ENCODE measurements at regions not wholly inside any gene's neighbourhood (a gene's known extent, or its start where the extent isn't known, plus 50 kb on each side); places are given as distances from the start of the nearest gene placed in this dataset.

DNA sequence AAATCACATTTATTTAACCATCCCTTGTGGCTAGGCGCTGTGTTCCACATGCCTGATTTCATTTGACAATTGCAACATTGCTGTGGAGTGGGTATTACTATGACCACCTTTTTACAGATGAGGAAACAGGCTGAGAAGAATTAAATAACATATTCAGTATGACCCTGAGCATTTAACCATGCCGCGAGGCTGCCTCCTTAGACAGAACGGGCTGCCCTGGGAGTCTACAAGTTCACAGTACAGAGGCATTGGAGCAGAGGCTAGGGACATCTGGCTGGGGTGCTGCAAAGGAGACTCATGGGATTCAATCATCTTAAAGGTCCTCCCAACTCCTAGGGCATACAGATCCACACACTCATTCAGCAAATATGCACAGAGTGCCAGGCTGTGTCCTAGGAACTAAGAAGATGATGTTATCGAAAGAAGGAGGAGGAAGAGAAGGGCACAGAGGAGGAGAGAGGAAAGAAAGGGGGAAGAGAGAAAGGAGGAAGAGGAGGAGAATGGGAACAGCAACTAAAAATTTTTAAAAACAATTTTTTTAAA is 164.7 kb upstream of the CCND2 start:
- WGBS (ENCODE audit: missing lambda C conversion rate) = 49% methylated on average over 5 of the region's 5 CpGs
- FAIRE-seq = no peak
- H3K4me2 ChIP-seq = no peak overlapping the region
- POLR2A ChIA-PET = no interaction called here
- no peak overlapping the region for H3K4me3 ChIP-seq
- no peak for TF ChIP-seq POLR2A (IDR thresholded peaks at IDR 0.05; ENCODE audit: low read length)
- TF ChIP-seq MAZ (IDR thresholded peaks at IDR 0.05; ENCODE audit: borderline replicate concordance, low read depth, low read length) = no peak
- TF ChIP-seq MAFK (IDR thresholded peaks at IDR 0.05; ENCODE audit: partially characterized antibody) = no peak
- TF ChIP-seq EP300 (IDR thresholded peaks at IDR 0.05) = no peak
- TF ChIP-seq RFX5 (IDR thresholded peaks at IDR 0.05) = no peak
- no peak for TF ChIP-seq FOSB (CRISPR knock-in tag; IDR thresholded peaks at IDR 0.05)
- no peak for TF ChIP-seq RNF2 (IDR thresholded peaks at IDR 0.05; ENCODE audit: borderline replicate concordance, low read depth)
- no peak for TF ChIP-seq ESRRA (IDR thresholded peaks at IDR 0.05; ENCODE audit: borderline replicate concordance, low read length)
- no peak for TF ChIP-seq CBX8 (IDR thresholded peaks at IDR 0.05)
- TF ChIP-seq, protein P1, sequence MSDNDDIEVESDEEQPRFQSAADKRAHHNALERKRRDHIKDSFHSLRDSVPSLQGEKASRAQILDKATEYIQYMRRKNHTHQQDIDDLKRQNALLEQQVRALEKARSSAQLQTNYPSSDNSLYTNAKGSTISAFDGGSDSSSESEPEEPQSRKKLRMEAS (IDR thresholded peaks at IDR 0.05) = no peak
- TF ChIP-seq HOXB5 (CRISPR knock-in tag; IDR thresholded peaks at IDR 0.05) = no peak
- TF ChIP-seq, protein P2, sequence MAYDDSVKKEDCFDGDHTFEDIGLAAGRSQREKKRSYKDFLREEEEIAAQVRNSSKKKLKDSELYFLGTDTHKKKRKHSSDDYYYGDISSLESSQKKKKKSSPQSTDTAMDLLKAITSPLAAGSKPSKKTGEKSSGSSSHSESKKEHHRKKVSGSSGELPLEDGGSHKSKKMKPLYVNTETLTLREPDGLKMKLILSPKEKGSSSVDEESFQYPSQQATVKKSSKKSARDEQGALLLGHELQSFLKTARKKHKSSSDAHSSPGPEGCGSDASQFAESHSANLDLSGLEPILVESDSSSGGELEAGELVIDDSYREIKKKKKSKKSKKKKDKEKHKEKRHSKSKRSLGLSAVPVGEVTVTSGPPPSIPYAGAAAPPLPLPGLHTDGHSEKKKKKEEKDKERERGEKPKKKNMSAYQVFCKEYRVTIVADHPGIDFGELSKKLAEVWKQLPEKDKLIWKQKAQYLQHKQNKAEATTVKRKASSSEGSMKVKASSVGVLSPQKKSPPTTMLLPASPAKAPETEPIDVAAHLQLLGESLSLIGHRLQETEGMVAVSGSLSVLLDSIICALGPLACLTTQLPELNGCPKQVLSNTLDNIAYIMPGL (CRISPR knock-in tag; IDR thresholded peaks at IDR 0.05; ENCODE audit: borderline replicate concordance) = no peak
- no peak for TF ChIP-seq TFCP2L1 (CRISPR knock-in tag; IDR thresholded peaks at IDR 0.05)
- TF ChIP-seq, protein P3, sequence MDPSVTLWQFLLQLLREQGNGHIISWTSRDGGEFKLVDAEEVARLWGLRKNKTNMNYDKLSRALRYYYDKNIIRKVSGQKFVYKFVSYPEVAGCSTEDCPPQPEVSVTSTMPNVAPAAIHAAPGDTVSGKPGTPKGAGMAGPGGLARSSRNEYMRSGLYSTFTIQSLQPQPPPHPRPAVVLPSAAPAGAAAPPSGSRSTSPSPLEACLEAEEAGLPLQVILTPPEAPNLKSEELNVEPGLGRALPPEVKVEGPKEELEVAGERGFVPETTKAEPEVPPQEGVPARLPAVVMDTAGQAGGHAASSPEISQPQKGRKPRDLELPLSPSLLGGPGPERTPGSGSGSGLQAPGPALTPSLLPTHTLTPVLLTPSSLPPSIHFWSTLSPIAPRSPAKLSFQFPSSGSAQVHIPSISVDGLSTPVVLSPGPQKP (IDR thresholded peaks at IDR 0.05; ENCODE audit: low read depth, low read length) = no peak
- no peaks in the 10 kb centered on the region for H3K9me3 ChIP-seq
- no peaks in the 10 kb centered on the region for H3K4me1 ChIP-seq
- no peak overlapping the region for H3K27ac ChIP-seq
- DNase-seq (ENCODE audit: low read depth in 1 of 2, low spot score in 1 of 2) = no peak
- no peak for ATAC-seq
- CTCF ChIA-PET = interaction anchor here (1.4 to 2.2 kb wide), 3 partner anchors 10 to 167 kb away, joined by 3 to 15 read pairs (median 7); no protein-coding TSS in a partner anchor

DNA sequence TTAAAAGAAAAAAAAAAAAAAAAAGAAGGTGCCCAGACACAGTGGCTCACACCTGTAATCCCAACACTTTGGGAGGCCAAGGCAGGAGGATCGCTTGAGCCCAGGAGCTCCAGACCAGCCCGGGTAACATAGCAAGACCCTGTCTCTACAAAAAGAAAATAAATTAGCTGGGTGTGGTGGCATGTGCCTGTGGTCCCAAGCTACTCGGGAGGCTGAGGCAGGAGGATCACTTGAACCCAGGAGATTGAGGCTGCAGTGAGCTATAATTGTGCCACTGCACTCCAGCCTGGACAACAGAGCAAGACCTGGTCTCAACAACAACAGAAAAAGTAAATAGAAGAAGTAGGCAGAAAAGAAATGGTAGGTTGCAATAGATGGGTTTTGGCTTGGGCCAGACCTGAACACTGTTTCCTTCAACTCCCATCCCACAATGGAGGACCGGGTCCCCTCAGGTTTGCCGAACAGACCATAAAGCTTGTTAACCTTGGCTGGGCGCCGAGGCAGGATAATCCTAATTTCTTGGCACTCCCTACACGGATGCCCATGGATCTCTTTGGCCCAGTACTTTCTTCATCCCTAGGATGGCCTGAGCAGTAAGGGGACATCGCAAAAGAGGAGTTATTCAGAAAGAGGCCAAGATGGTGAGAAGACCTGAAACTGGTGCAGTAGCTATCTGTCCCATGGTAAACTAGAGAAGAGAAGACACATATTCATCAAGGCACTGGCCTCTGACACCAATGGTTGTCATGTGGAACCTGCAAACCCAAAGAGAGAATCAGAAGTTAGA is 165.5 kb upstream of the CCND2 start:
- no peak for DNase-seq (ENCODE audit: low read depth in 1 of 2, low spot score in 1 of 2)
- Histone ChIP-seq H3K4me3 (no peak overlapping the region), H3K4me2 (no peak overlapping the region), H3K4me1 (no peaks in the 10 kb centered on the region), H3K9me3 (no peaks in the 10 kb centered on the region), H3K27ac (no peak overlapping the region)
- POLR2A ChIA-PET = no interaction called here
- FAIRE-seq = no peak
- TF ChIP-seq RCOR1 (IDR thresholded peaks at IDR 0.05; ENCODE audit: low read depth, low read length) (no peak), RFX5 (IDR thresholded peaks at IDR 0.05) (no peak), TP53 (CRISPR knock-in tag; IDR thresholded peaks at IDR 0.05) (no peak), FOXS1 (CRISPR knock-in tag; IDR thresholded peaks at IDR 0.05) (no peak), HOXA7 (CRISPR knock-in tag; IDR thresholded peaks at IDR 0.05) (no peak), MYC (IDR thresholded peaks at IDR 0.05; ENCODE audit: borderline replicate concordance, low read length) (no peak), EHMT2 (IDR thresholded peaks at IDR 0.05; ENCODE audit: low read depth) (no peak)
- TF ChIP-seq, protein P4, sequence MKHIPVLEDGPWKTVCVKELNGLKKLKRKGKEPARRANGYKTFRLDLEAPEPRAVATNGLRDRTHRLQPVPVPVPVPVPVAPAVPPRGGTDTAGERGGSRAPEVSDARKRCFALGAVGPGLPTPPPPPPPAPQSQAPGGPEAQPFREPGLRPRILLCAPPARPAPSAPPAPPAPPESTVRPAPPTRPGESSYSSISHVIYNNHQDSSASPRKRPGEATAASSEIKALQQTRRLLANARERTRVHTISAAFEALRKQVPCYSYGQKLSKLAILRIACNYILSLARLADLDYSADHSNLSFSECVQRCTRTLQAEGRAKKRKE (CRISPR knock-in tag; IDR thresholded peaks at IDR 0.05; ENCODE audit: low read depth) = no peak
- TF ChIP-seq, protein P5, sequence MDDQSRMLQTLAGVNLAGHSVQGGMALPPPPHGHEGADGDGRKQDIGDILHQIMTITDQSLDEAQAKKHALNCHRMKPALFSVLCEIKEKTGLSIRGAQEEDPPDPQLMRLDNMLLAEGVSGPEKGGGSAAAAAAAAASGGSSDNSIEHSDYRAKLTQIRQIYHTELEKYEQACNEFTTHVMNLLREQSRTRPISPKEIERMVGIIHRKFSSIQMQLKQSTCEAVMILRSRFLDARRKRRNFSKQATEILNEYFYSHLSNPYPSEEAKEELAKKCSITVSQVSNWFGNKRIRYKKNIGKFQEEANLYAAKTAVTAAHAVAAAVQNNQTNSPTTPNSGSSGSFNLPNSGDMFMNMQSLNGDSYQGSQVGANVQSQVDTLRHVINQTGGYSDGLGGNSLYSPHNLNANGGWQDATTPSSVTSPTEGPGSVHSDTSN (IDR thresholded peaks at IDR 0.05) = no peak
- CTCF ChIA-PET = interaction anchor here (1.0 to 2.2 kb wide), 10 partner anchors 9 to 171 kb away, joined by 3 to 15 read pairs (median 6); no protein-coding TSS in a partner anchor
- WGBS (ENCODE audit: missing lambda C conversion rate) = 30% methylated on average over 9 of the region's 9 CpGs
- no peak for ATAC-seq
